CD4-positive, alpha-beta T cell (primary cell): ENCODE measurements at regions not wholly inside any gene's neighbourhood (a gene's known extent, or its start where the extent isn't known, plus 50 kb on each side); places are given as distances from the start of the nearest gene placed in this dataset.

Experiments used
- ATAC-seq: fragments of 200-7000 bp; cut with Tn5 transposase; one replicate; pipeline ENCODE4 v1.10.0; 2022; ENCODE audit warnings: mild to moderate bottlenecking; ENCODE audit not compliant: poor library complexity
- CTCF ChIA-PET: fragments of 350-600 bp; sonication (Branson Sonifier 250); formaldehyde crosslinking; loops from one replicate; lab custom pipeline; 2021; ENCODE audit warnings: antibody characterized with exemption, inconsistent platforms; lab: Charles Lee
- POLR2A ChIA-PET: fragments of 350-600 bp; sonication (Branson Sonifier 250); formaldehyde crosslinking; loops from one replicate; lab custom pipeline; 2021; ENCODE audit warnings: antibody characterized with exemption, inconsistent platforms; lab: Charles Lee
- DNase-seq, 14 experiments: peaks; one replicate each; pipeline ENCODE4 v3.0.0-alpha.2; 2013 to 2020; ENCODE audit warnings: mixed read lengths in 2 of 14
- H3K27ac ChIP-seq, 2 donors: one replicate each; pipeline versions ENCODE4 v1.5.1 to v1.7.0; 2013; ENCODE audit warnings: low read length in 2 of 2, low read depth in 1 of 2, mild to moderate bottlenecking in 1 of 2
- H3K27me3 ChIP-seq, 2 experiments: 1 replicate in 1 of 2; 2 replicates in 1 of 2; pipeline versions ENCODE4 v1.6.1 to v1.7.0; 2013; ENCODE audit warnings: low read length in 2 of 2, control low read depth in 1 of 2, mild to moderate bottlenecking in 1 of 2, moderate library complexity in 1 of 2; ENCODE audit not compliant: insufficient read depth in 2 of 2, control insufficient read depth in 1 of 2
- H3K36me3 ChIP-seq: one replicate; pipeline ENCODE4 v1.6.1; 2013; ENCODE audit warnings: low read length, control low read depth; ENCODE audit not compliant: insufficient read depth
- H3K4me1 ChIP-seq: one replicate; pipeline ENCODE4 v1.6.1; 2013; ENCODE audit warnings: low read length, control low read depth; ENCODE audit not compliant: insufficient read depth
- H3K4me3 ChIP-seq: one replicate; pipeline ENCODE4 v1.5.1; 2013; ENCODE audit warnings: mild to moderate bottlenecking, low read length, moderate library complexity
- H3K9me3 ChIP-seq, 2 experiments: 1 replicate in 1 of 2; 2 replicates in 1 of 2; pipeline versions ENCODE4 v1.6.1 to v1.7.0; 2013; ENCODE audit warnings: low read length in 2 of 2, mild to moderate bottlenecking in 2 of 2, control low read depth in 1 of 2, moderate library complexity in 1 of 2; ENCODE audit not compliant: control insufficient read depth in 1 of 2, insufficient read depth in 1 of 2
- H3K27ac Mint-ChIP-seq: one replicate; pipeline ENCODE4 v1.8.0; 2020; ENCODE audit warnings: mixed read lengths
- H3K27me3 Mint-ChIP-seq: one replicate; pipeline ENCODE4 v1.8.0; 2021; ENCODE audit warnings: mixed read lengths
- H3K36me3 Mint-ChIP-seq: one replicate; pipeline ENCODE4 v1.8.0; 2021; ENCODE audit warnings: low read depth, mixed read lengths
- H3K4me1 Mint-ChIP-seq: one replicate; pipeline ENCODE4 v1.8.0; 2021; ENCODE audit warnings: low read depth, mixed read lengths
- H3K4me3 Mint-ChIP-seq: one replicate; pipeline ENCODE4 v1.8.0; 2020; ENCODE audit warnings: mild to moderate bottlenecking, mixed read lengths
- H3K9me3 Mint-ChIP-seq: one replicate; pipeline ENCODE4 v1.8.0; 2020; ENCODE audit warnings: mixed read lengths
- CTCF ChIP-seq: fragments of 200-600 bp; IDR thresholded peaks from one replicate; pipeline ENCODE4 v1.8.0; 2022; ENCODE audit warnings: antibody characterized with exemption, mild to moderate bottlenecking
- intact Hi-C, 2 experiments: fragments of 100-400 bp; cut with DNase I in 1 of 2; cut with micrococcal nuclease in 1 of 2; formaldehyde crosslinking; loops; one replicate each; pipeline versions ENCODE4 v1.15.1 to v1.9.0; 2023 to 2025; cut with DNase I, micrococcal nuclease

- Histone ChIP-seq H3K36me3 (no peaks in the 10 kb centered on the region), H3K4me1 (no peaks in the 10 kb centered on the region), H3K27me3 (peaks cover 4 to 9% of the 10 kb centered on the region in 2 experiments), H3K4me3 (no peak overlapping the region), H3K9me3 (no peaks in the 10 kb centered on the region), H3K27ac (no peak overlapping the region)
- H3K9me3 Mint-ChIP-seq = peaks cover 3% of the 10 kb centered on the region
- CTCF ChIA-PET = no interaction called here
- H3K27me3 Mint-ChIP-seq = peaks cover 21% of the 10 kb centered on the region
- H3K27ac Mint-ChIP-seq = no peak overlapping the region
- no peak overlapping the region for H3K4me3 Mint-ChIP-seq
- no peaks in the 10 kb centered on the region for H3K36me3 Mint-ChIP-seq
- TF ChIP-seq CTCF = no peak
- H3K4me1 Mint-ChIP-seq = no peaks in the 10 kb centered on the region
- DNase-seq (no peak), ATAC-seq (no peak)
- intact Hi-C loops = no loop called here
- POLR2A ChIA-PET = no interaction called here
Measured at GRCh38 chr2:234818937-234819336, 132.9 kb upstream of the SH3BP4 start.

GRCh38 chr2:234816491-234816890, 135.3 kb upstream of the SH3BP4 start:
- H3K4me1 Mint-ChIP-seq = no peaks in the 10 kb centered on the region
- Histone ChIP-seq H3K9me3 (no peaks in the 10 kb centered on the region), H3K27me3 (peaks cover 4 to 15% of the 10 kb centered on the region in 2 experiments), H3K27ac (no peak overlapping the region), H3K4me1 (no peaks in the 10 kb centered on the region), H3K4me3 (no peak overlapping the region), H3K36me3 (no peaks in the 10 kb centered on the region)
- CTCF ChIA-PET = no interaction called here
- no peak overlapping the region for H3K4me3 Mint-ChIP-seq
- no peaks in the 10 kb centered on the region for H3K36me3 Mint-ChIP-seq
- POLR2A ChIA-PET = no interaction called here
- no peak for TF ChIP-seq CTCF
- H3K27ac Mint-ChIP-seq = no peak overlapping the region
- peaks cover 3% of the 10 kb centered on the region for H3K9me3 Mint-ChIP-seq
- peaks cover 42% of the 10 kb centered on the region for H3K27me3 Mint-ChIP-seq
- ATAC-seq (no peak), DNase-seq (no peak)
- intact Hi-C loops = no loop called here

GRCh38 chr2:234816056-234816455, 135.8 kb upstream of the SH3BP4 start:
- Histone ChIP-seq H3K36me3 (no peaks in the 10 kb centered on the region), H3K9me3 (no peaks in the 10 kb centered on the region), H3K27ac (no peak overlapping the region), H3K27me3 (peaks cover 0 to 15% of the 10 kb centered on the region in 2 experiments), H3K4me3 (no peak overlapping the region), H3K4me1 (no peaks in the 10 kb centered on the region)
- H3K27ac Mint-ChIP-seq = no peak overlapping the region
- H3K27me3 Mint-ChIP-seq = peaks cover 47% of the 10 kb centered on the region
- no peaks in the 10 kb centered on the region for H3K4me1 Mint-ChIP-seq
- DNase-seq (no peak), ATAC-seq (no peak)
- ChIA-PET POLR2A (no interaction called here), CTCF (no interaction called here)
- TF ChIP-seq CTCF = no peak
- intact Hi-C loops = no loop called here
- peaks cover 3% of the 10 kb centered on the region for H3K9me3 Mint-ChIP-seq
- no peaks in the 10 kb centered on the region for H3K36me3 Mint-ChIP-seq
- no peak overlapping the region for H3K4me3 Mint-ChIP-seq
